Gastrocnemius medialis (tissue), 4 donors: ENCODE measurements at regions not wholly inside any gene's neighbourhood (a gene's known extent, or its start where the extent isn't known, plus 50 kb on each side); places are given as distances from the start of the nearest gene placed in this dataset.

ENCODE experiments used
- ATAC-seq, 2 donors: fragments of 150-250 bp; one replicate each; pipeline ENCODE4 v1.9.1; 2016
- DNase-seq, 2 donors: peaks; one replicate each; pipeline ENCODE4 v3.0.0-alpha.2; 2019
- H3K27ac ChIP-seq, 4 donors: fragments of 200-600 bp; sonication (generic); 1 replicate in 1 of 4; 2 replicates in 3 of 4; pipeline ENCODE4 v1.5.1; 2016 to 2018; ENCODE audit warnings: mild to moderate bottlenecking in 2 of 4, moderate library complexity in 1 of 4
- H3K27me3 ChIP-seq, 3 donors: fragments of 200-600 bp; sonication (generic) in 2 of 3; 1 replicate in 1 of 3; 2 replicates in 2 of 3; pipeline versions ENCODE4 v1.5.1 to v1.6.0; 2016 to 2019; ENCODE audit warnings: mild to moderate bottlenecking in 1 of 3, moderate library complexity in 1 of 3
- H3K36me3 ChIP-seq, 2 donors: fragments of 200-600 bp; sonication (generic) in 1 of 2; one replicate each; pipeline ENCODE4 v1.5.1; 2017 to 2018
- H3K4me1 ChIP-seq, 2 donors: fragments of 200-600 bp; sonication (generic) in 1 of 2; one replicate each; pipeline ENCODE4 v1.5.1; 2016 to 2017; ENCODE audit warnings: mild to moderate bottlenecking in 2 of 2
- H3K4me3 ChIP-seq, 4 donors: fragments of 200-600 bp; sonication (generic) in 3 of 4; 1 replicate in 1 of 4; 2 replicates in 3 of 4; pipeline ENCODE4 v1.5.1; 2016 to 2019; ENCODE audit warnings: mild to moderate bottlenecking in 2 of 4
- H3K9me3 ChIP-seq, 3 donors: fragments of 200-600 bp; sonication (generic) in 2 of 3; 1 replicate in 1 of 3; 2 replicates in 2 of 3; pipeline ENCODE4 v1.5.1; 2016 to 2019
- CTCF ChIP-seq, 5 experiments: fragments of 450-650 bp in 3 of 5; fragments of 200-600 bp in 2 of 5; sonication (generic) in 2 of 5; IDR thresholded peaks in 4 of 5; conservative IDR thresholded peaks in 1 of 5; 1 replicate in 4 of 5; 2 replicates in 1 of 5; pipeline ENCODE4 v1.5.1; 2016 to 2019; ENCODE audit warnings: antibody characterized with exemption in 5 of 5, mild to moderate bottlenecking in 3 of 5, moderate library complexity in 3 of 5
- POLR2A ChIP-seq, 2 donors: fragments of 450-650 bp; IDR thresholded peaks; one replicate each; pipeline ENCODE4 v1.6.1; 2017; ENCODE audit warnings: antibody characterized with exemption in 2 of 2, mild to moderate bottlenecking in 2 of 2, moderate library complexity in 2 of 2
- in situ Hi-C, 4 donors: fragments of 200-750 bp; cut with MboI; loops; one replicate each; pipeline versions ENCODE4 v1.15.0 to v1.8.0; 2017; ENCODE audit warnings: low sequenced_read_pairs in 4 of 4
- intact Hi-C: fragments of 100-400 bp; cut with DNase I; formaldehyde crosslinking; loops from one replicate; pipeline ENCODE4 v1.15.1; 2023; ENCODE audit warnings: low total_unique reads

GRCh38 chr17:12407495-12408252 lies 258.0 kb upstream of the MYOCD start:
- DNase-seq (no peak), ATAC-seq (no peak)
- H3K36me3 ChIP-seq, result no peaks in the 10 kb centered on the region
- no peak overlapping the region for H3K27ac ChIP-seq
- intact Hi-C loops (no loop called here), in situ Hi-C loops (no loop called here)
- TF ChIP-seq POLR2A (IDR thresholded peaks at IDR 0.05), result no peak
- TF ChIP-seq CTCF (IDR thresholded peaks at IDR 0.05 in 4 of 5, conservative IDR thresholded peaks at IDR 0.05 in 1 of 5), result no peak
- H3K4me1 ChIP-seq, result no peaks in the 10 kb centered on the region
- H3K27me3 ChIP-seq, result no peaks in the 10 kb centered on the region
- H3K9me3 ChIP-seq, result no peaks in the 10 kb centered on the region
- no peak overlapping the region for H3K4me3 ChIP-seq

- in situ Hi-C loops (no loop called here), intact Hi-C loops (no loop called here)
- DNase-seq (no peak), ATAC-seq (no peak)
- TF ChIP-seq CTCF (IDR thresholded peaks at IDR 0.05 in 4 of 5, conservative IDR thresholded peaks at IDR 0.05 in 1 of 5) (no peak), POLR2A (IDR thresholded peaks at IDR 0.05) (no peak)
- no peaks in the 10 kb centered on the region for H3K4me1 ChIP-seq
- H3K4me3 ChIP-seq, result no peak overlapping the region
- H3K9me3 ChIP-seq, result no peaks in the 10 kb centered on the region
- H3K27me3 ChIP-seq, result no peaks in the 10 kb centered on the region
- H3K27ac ChIP-seq, result no peak overlapping the region
- H3K36me3 ChIP-seq, result no peaks in the 10 kb centered on the region
These were observed 256.6 kb upstream of the MYOCD start for GRCh38 chr17:12409082-12409481.

GRCh38 chr17:12410717-12411116 lies 255.0 kb upstream of the MYOCD start:
- no peak overlapping the region for H3K4me3 ChIP-seq
- H3K9me3 ChIP-seq, result no peaks in the 10 kb centered on the region
- in situ Hi-C loops (no loop called here), intact Hi-C loops (no loop called here)
- no peaks in the 10 kb centered on the region for H3K36me3 ChIP-seq
- no peak overlapping the region for H3K27ac ChIP-seq
- H3K4me1 ChIP-seq, result no peaks in the 10 kb centered on the region
- no peak for DNase-seq
- H3K27me3 ChIP-seq, result no peaks in the 10 kb centered on the region
- ATAC-seq, result no peak
- TF ChIP-seq POLR2A (IDR thresholded peaks at IDR 0.05) (no peak), CTCF (IDR thresholded peaks at IDR 0.05 in 4 of 5, conservative IDR thresholded peaks at IDR 0.05 in 1 of 5) (no peak)

- no peaks in the 10 kb centered on the region for H3K9me3 ChIP-seq
- no peak for ATAC-seq
- intact Hi-C loops, result no loop called here
These were observed 250.7 kb upstream of the MYOCD start for GRCh38 chr17:12415031-12415430.

More at GRCh38 chr17:12415031-12415430, 250.7 kb upstream of the MYOCD start:
- Histone ChIP-seq H3K4me3 (no peak overlapping the region), H3K36me3 (no peaks in the 10 kb centered on the region), H3K27ac (no peak overlapping the region), H3K27me3 (no peaks in the 10 kb centered on the region), H3K4me1 (no peaks in the 10 kb centered on the region)
- DNase-seq, result no peak
- TF ChIP-seq POLR2A (IDR thresholded peaks at IDR 0.05), result no peak
- TF ChIP-seq CTCF (IDR thresholded peaks at IDR 0.05 in 4 of 5, conservative IDR thresholded peaks at IDR 0.05 in 1 of 5), result no peak
- in situ Hi-C loops, result no loop called here
